ENCODE measurements at regions not wholly inside any gene's neighbourhood (a gene's known extent, or its start where the extent isn't known, plus 50 kb on each side); places are given as distances from the start of the nearest gene placed in this dataset.

DNA sequence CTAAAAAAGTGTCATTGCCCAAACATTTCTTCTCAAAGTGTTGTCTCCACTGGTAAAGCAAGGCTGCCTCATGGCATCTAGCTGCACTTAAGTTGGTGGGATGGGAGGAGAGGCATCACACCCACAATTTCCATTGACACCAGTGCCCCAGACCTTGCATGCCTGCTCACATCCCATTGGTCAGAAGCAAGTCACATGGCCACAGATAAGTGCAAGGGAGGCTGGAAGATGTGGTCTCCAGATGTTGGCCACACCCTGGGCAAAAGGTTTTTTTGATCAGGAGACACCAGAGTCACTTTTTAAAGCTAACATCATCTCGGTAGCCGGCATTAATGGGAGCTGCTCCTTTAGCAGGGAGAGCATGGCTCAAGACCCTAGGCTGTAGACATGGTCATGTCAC, 157.1 kb upstream of the CST7 start:
- no peak for DNase-seq (ENCODE audit: low read depth in 2 of 3, low spot score in 1 of 3)

DNA sequence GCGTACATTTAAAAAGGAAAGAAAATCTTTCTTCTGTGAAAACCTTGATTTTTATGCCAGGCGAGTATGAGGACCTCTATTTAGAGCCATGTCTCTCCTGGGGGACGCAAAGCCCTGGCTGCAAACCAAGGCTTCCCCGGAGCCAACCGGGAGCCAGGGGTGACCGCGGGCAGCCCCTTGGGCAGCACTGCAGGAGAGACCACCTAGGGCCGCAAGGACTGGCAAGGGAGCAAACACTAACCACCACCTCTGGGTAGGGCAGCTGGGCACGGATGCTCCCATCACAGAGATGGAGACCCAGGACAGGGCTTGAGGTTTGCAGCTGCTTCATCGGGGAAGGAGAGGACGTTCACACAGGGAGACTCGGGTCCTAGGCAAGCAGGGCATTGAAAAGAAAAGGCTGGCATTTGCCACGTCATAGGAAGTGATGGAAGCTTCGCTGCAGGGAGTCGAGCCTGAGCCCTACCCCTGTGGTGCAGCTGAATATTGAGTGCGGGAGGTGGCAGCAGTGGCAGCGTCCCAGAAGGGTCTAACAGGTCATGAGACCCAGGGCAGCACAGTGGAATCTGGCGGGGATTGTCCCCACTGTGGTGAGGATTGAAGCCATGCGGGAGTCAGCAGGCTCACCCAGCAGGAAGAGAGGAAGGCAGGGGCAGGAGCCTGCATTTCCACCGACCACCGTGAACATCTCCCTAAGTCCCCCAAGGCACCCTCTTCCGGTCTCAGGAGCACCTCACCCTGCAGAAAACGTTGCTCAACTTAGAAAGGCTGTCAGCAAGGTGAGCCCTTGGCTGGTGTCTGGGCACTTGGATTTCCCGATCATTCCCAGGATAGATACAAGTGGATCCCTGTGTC, 156.2 kb upstream of the CST7 start:
- DNase-seq (ENCODE audit: low read depth in 2 of 3, low spot score in 1 of 3): no peak

DNA sequence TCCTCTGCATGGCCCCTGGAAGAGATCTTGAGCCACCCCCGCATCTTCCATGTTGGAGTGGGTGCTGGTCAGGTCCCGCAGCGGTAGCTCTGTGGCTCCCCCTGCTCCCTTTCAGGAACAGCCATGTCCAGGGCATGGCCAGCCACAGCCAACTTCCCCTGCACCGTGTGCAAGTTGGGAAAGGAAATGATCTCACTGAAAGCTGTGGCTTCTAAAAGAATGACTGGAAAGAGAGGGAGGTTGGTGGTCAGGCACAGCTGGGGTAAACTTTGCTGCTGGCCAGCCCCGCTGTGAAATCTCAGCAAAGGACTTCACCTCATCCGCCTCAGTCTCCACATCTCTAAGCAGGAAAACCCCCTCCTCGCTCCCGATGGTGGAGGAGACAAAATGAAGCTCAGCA, 153.6 kb upstream of the CST7 start:
- DNase-seq (ENCODE audit: low read depth in 2 of 3, low spot score in 1 of 3): no peak

GRCh38 chr20:24796236-24796635, 152.8 kb upstream of the CST7 start:
- no peak for DNase-seq (ENCODE audit: low read depth in 2 of 3, low spot score in 1 of 3)

DNA sequence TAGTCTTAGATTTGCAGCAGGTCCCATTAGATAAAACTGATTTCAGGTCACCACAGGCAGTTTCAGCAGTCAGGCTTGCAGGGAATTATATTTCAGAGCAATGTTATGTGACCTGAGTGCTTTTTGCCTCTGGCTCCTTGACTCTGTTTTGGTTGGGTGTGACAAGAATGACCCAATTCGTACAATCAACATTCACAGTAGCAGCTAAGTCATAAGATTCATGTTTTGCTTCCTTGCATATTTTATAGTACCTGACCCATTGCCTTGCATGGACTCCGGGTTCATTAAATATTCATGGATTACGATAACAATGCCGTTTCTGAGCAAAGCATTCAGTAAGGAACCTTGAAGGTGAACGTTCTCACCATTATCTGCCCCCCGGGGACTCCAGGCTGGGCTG, 152.0 kb upstream of the CST7 start:
- DNase-seq (ENCODE audit: low read depth in 2 of 3, low spot score in 1 of 3): no peak

GRCh38 chr20:24797745-24798655, 151.1 kb upstream of the CST7 start:
- no peak for DNase-seq (ENCODE audit: low read depth in 2 of 3, low spot score in 1 of 3)

GRCh38 chr20:24798930-24799705, 150.0 kb upstream of the CST7 start:
- no peak for DNase-seq (ENCODE audit: low read depth in 2 of 3, low spot score in 1 of 3)

GRCh38 chr20:24799971-24800580, 149.0 kb upstream of the CST7 start:
- no peak for DNase-seq (ENCODE audit: low read depth in 2 of 3, low spot score in 1 of 3)

DNA sequence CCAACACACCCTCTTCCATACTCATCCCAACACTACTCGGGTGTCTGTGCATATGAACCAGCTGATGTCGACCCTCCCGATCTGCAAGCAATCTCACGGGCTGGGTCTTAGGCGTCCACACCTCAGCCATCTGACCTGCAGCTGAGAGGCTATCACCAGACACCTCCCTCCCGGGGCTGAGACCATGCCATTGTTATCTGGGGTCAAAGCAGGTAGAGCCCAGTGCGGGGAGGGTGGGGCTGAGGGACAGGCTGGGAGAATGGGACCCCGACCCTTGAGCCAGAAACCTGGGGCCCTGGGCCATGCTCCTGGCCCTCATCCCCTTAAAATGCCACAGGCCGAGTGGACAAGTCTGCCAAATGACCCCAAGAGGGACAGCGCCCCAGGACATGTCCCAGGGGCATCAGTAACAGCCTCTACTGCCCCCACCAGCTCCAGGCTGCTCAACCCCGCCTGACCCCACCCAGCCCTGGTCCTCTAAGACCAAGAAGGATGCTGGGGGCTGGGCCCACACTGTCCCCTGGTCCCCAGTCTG, 146.7 kb upstream of the CST7 start:
- no peak for DNase-seq (ENCODE audit: low read depth in 2 of 3, low spot score in 1 of 3)

- DNase-seq (ENCODE audit: low read depth in 2 of 3, low spot score in 1 of 3): no peak
Measured at GRCh38 chr20:24804481-24805206, 144.4 kb upstream of the CST7 start.

DNA sequence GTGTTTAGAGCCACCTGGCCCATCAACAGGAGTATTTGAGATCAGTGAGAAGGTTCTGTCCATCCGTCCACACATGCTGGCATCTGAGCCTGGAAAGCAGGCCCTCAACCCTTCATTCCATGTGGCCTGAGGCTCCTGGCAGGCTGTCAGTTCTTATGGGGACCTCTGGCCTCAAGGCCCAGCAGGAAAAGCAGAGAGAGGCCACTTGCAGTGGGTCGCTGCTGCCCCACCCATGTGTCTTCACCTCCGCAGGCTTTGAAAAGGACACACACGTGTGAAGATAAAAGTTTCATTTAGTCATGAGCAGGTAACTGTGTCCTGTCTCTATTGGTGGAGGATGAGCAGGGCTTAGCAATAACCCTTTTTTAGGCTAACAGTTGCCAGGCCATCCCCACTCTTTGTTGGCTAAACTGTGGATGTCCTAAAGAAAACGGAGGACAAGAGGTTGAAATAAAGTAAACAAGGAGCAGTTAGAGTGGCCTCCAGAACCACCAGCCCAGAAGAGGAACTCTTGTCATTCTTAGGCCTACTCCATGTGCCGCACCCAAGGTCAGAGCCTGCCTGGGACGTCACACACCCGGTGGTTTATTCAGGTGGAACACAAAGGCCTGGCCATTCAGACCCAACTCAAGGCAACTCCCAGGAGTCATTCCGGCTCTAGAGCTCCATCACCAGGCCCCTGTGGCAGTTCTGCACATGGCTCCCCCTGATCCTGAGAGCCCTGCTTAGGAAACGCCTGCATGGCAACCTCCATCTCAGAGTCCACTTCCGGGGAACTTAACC, 143.4 kb upstream of the CST7 start:
- no peak for DNase-seq (ENCODE audit: low read depth in 2 of 3, low spot score in 1 of 3)

DNA sequence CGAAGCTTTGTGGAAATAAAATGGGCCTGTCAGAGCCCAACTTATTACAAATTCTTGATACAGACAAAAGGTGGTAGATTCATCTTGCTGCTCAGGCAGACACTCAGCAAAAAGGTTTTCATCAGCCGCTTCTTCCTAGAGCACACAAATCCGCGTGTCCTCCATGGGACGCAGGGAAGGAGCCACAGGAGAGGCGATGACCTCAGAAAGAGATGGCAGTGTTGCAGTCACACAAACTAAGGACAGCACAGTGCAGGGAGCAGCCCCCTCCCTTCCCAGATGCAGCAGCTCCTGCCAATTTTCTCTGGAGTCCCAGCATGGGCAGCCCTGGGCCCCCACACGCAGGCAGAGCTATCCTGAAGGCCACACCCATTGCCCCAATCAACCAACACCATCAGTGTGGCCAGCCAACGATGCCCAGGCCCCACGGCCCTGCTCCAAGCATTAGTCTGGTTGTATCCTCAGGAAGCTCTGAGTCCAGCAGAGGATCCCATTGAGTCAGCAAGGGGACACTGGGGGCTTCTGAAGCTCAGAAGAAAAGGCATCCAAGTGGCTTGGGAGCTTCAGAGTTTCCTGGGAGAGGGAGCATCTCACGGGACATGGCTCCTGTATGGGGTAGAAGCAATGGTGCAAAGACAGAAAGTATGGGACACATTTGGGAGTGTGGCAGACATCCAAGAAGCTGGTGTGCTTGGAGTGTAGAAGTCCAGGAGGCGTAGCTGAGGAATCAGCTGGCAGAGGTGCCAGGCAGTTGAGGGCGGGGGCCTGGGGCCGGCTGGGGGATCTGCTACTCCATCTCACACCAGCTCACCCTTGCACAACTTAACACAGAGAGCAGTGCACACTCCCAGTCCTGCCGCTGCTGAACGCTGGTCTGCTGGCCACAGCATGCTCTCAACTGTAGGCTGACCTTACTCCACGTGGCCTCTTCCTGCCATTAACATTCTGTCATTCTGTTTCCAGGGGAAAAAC, 142.1 kb upstream of the CST7 start:
- DNase-seq (ENCODE audit: low read depth in 2 of 3, low spot score in 1 of 3): no peak

GRCh38 chr20:24808616-24809015, 140.5 kb upstream of the CST7 start:
- no peak for DNase-seq (ENCODE audit: low read depth in 2 of 3, low spot score in 1 of 3)

DNA sequence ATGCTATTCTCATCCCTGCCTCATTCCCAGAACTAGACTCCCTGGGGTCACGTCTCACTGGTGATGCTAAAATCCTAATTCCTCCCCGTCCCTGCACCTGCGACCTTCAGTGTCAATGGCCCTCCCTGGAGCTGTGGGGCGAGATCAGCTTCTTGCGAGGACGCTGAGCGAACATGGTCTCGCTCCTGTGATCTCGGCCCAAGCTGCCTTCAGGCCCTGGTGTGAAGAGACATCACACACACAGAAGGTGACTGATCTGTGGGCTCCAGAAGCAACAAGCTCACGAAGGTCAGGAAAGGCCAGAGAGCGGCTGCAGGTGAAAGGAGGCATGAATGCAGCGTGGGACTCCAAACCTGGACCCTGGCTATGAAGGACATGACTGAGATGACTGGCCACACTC, 139.5 kb upstream of the CST7 start:
- DNase-seq (ENCODE audit: low read depth in 2 of 3, low spot score in 1 of 3): no peak

DNA sequence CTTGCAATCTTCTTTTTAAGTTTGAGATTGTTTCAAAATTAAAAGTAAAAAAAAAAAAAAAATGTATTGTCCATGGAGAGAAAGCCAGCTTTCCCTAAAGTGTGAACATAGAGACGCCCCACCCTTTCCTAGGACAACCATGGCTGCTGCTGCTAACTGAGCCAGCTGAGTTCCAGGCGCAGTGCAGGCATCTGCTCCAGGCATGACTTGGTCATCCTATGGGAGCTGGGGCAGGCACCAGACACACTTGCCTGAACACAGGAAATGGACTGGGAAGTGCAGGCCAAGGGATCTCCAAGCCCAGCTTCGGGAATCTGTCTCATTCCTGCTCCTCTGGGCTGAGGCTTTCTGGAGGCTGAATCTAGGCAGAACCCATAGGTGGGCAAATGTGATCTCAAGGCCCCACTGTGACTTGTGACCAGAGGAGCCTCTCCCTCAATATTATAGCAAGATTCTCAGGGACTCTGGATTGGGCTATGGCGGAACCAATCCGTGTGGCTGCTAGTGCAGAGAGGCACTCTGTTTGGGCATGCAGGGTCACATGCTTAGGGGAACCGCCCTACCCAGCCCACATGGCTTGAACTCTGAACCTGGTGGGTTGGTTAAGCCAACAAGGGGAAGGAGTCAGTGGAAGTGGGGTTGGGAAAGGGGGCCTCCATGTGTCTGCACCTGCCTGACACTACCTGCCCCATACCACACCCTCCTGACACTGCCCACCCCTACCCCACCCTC, 138.2 kb upstream of the CST7 start:
- no peak for DNase-seq (ENCODE audit: low read depth in 2 of 3, low spot score in 1 of 3)

- no peak for DNase-seq (ENCODE audit: low read depth in 2 of 3, low spot score in 1 of 3)
Measured at GRCh38 chr20:24812373-24812772, 136.7 kb upstream of the CST7 start.

DNA sequence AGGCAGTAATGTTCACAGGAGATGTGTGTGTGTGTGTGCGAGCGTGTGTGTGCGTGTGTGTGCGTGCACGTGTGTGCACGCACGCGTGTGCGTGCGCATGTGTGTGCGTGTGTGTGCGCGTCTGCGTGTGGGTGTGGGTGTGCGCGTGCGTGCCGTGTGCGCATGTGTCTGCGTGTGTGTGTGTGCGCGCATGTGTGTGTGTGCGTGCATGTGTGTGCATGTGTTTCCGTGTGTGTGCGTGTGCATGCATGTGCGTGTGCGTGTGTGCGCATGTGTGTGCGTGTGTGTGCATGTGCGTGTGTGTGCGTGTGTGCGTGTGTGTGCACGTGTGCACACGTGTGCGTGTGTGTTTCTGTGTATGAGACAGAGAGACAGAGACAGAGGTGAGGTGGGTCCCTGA, 136.0 kb upstream of the CST7 start:
- DNase-seq (ENCODE audit: low read depth in 2 of 3, low spot score in 1 of 3): no peak

DNA sequence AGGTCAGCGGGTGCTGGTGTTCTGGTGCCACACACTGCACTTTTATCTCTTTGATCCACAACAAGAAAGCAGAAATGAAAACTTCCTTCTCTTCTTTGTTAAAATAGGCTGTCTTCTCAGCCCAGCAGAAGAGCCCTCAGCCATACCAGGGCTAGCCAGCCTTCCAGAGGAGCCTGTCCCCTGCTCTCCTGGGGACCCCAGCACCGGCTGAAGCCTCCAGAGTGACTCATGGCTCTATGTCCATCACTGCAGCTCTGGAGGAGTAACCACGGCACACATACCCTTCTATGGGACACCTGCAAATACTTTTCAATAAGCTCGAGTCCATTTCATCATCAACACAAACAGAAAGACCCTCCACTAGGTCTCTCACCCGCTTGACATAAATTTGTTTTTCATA, 135.6 kb upstream of the CST7 start:
- DNase-seq (ENCODE audit: low read depth in 2 of 3, low spot score in 1 of 3): no peak
